ENCODE measurements at regions not wholly inside any gene's neighbourhood (a gene's known extent, or its start where the extent isn't known, plus 50 kb on each side); places are given as distances from the start of the nearest gene placed in this dataset.

DNA sequence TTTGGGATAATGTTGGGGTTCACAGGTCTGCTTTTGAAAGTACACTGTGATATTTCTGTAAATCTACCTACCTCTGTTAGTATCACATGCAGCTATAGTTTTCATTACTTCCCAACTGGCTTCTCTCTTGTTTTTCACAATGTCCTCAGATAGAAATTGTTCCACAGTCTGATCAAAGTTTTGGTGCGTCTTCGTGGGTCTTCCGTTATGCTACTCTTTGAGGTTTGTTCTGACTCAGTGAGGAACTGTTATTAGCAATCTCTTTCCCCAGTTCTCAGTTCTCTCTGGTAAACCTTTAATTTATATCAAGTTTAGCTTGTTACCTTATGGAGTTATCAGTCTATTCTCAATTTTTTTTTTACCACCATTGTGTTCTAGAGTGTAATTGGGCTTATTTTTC is 2061.2 kb upstream of the CDH9 start:
- no peak overlapping the region for H3K27ac ChIP-seq
- TF ChIP-seq, protein P1, sequence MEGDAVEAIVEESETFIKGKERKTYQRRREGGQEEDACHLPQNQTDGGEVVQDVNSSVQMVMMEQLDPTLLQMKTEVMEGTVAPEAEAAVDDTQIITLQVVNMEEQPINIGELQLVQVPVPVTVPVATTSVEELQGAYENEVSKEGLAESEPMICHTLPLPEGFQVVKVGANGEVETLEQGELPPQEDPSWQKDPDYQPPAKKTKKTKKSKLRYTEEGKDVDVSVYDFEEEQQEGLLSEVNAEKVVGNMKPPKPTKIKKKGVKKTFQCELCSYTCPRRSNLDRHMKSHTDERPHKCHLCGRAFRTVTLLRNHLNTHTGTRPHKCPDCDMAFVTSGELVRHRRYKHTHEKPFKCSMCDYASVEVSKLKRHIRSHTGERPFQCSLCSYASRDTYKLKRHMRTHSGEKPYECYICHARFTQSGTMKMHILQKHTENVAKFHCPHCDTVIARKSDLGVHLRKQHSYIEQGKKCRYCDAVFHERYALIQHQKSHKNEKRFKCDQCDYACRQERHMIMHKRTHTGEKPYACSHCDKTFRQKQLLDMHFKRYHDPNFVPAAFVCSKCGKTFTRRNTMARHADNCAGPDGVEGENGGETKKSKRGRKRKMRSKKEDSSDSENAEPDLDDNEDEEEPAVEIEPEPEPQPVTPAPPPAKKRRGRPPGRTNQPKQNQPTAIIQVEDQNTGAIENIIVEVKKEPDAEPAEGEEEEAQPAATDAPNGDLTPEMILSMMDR (conservative IDR thresholded peaks at IDR 0.05): no peak

- no peak overlapping the region for H3K27ac ChIP-seq
- TF ChIP-seq, protein P1 (conservative IDR thresholded peaks at IDR 0.05): no peak
Measured at GRCh38 chr5:29089591-29090130, 2051.3 kb upstream of the CDH9 start.

DNA sequence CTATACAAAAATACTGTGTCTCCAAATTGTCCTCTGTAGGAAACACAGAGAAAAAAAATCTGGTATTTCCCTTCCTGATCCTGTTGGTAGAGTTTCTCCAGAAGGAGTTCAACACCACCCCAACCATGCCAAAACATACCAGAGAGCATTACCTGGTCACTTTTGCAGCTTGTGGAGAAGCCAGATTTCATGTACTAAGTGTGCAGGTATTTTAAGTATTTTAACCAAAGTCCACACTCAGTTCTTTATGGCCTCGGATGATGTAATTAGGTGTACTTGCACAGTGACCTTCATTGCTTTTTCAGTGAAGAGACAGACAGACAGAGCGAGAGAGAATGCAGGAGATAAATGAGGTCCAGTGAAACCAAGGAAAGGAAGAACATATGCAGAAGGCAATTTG is 2046.8 kb upstream of the CDH9 start:
- TF ChIP-seq, protein P1 (conservative IDR thresholded peaks at IDR 0.05): no peak
- no peak overlapping the region for H3K27ac ChIP-seq

- TF ChIP-seq, protein P1 (conservative IDR thresholded peaks at IDR 0.05): peak; percentile 48
- no peak overlapping the region for H3K27ac ChIP-seq
Measured at GRCh38 chr5:29079771-29080170, 2041.4 kb upstream of the CDH9 start.

- H3K27ac ChIP-seq: no peak overlapping the region
Measured at GRCh38 chr5:29077451-29077850, 2039.1 kb upstream of the CDH9 start.

DNA sequence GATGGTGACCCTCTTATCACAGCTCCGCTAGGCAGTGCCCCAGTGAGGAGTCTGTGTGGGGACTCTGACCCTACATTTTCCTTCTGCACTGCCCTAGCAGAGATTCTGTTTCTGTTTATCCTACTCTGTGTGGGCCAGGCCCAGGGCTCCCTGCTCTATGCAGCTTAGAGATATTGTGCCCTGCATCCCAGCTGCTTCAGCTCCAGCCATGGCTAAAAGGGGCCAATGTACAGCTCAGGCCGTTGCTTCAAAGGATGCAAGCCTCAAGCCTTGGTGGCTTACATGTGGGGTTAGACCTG is 2030.7 kb upstream of the CDH9 start:
- TF ChIP-seq, protein P1 (conservative IDR thresholded peaks at IDR 0.05): no peak
- H3K27ac ChIP-seq: peak overlapping the region; percentile 47; the same call in 1 of the 2 replicates

More at GRCh38 chr5:29077451-29077850, 2039.1 kb upstream of the CDH9 start:
- TF ChIP-seq, protein P1 (conservative IDR thresholded peaks at IDR 0.05): no peak

DNA sequence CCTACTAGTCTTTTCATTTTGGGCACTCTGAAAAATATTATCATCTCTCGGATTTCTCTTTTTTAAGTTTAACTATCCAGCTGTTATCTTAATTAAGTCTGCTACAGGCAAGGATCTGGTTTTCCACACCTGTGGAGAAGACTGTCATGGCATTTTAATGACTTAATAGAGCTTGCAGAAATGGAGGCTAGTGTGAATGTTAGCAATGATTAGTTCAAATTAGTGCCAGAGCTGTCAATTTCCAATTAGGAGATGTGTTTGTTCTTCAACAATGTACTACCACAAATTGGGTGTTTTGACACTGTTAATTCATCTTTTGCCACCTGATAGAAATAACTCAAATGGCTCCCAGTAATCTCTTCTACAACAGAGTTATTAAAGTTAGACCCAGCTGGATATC is 2023.0 kb upstream of the CDH9 start:
- TF ChIP-seq, protein P1 (conservative IDR thresholded peaks at IDR 0.05): no peak

More for the DNA sequence above, 2023.0 kb upstream of the CDH9 start:
- no peak overlapping the region for H3K27ac ChIP-seq

Measured in VCaP (cell line).